ENCODE measurements at regions not wholly inside any gene's neighbourhood (a gene's known extent, or its start where the extent isn't known, plus 50 kb on each side); places are given as distances from the start of the nearest gene placed in this dataset.
A peak's percentile ranks its signal among the peaks of the same experiment; 100 is the strongest.

DNA sequence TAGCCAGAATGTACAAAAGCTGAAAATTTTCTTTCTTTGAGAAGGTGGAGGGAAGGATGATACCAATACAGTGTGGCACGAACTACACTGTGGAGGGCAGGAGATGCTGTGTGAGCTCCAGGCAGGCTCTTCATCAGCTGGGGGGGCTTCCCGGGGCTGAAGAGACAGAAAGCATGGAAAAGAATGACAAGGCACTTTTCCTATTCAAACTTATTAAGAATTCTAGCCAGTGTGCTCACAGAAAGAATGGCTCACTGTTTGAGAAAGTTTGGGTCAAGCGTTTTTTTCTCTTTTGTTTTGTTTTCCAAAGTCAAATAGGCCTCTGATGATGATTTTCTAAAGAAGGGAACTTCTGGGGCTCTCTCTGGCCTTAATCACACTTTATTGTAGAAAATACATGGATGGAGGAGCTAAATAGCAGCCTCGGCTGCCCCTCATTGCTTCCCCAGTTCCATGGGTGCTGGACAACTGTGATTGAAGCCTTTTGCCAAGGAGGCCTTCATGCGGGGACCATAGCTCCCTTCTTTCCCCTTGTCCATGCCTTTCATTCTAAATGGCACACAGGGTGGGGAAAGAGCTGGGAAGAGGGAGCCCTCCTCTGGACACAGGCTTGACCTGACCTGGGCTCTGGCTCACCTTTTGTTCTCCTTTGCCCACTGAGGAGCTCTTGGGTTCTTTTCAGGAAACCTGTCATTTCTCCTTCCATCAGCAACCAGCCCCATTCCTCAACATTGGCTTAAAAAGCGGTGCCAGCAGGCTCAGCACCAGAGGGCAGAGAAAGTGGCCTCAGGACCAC is 130.6 kb downstream of the TDRD15 start:
- no peak for DNase-seq

DNA sequence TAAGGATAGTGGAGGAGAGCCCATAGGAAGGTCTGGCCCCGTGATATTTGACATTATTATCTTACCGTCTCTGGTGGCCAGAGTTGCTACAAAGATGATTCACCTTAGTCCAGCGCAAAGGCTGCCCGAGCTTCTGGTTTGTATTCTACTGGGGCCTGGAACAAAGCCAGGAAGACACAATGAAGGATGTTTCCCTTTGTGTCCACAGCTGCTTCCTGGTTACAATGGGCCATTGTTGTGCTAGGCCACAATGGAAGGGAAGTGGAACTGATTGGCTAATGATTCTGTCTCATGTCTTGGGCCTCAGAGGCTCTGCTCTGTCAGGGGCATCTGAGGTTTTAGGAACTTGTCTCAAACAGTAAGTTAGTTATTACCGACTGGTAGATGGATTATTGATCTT is 132.2 kb downstream of the TDRD15 start:
- DNase-seq = peak; percentile 64

DNA sequence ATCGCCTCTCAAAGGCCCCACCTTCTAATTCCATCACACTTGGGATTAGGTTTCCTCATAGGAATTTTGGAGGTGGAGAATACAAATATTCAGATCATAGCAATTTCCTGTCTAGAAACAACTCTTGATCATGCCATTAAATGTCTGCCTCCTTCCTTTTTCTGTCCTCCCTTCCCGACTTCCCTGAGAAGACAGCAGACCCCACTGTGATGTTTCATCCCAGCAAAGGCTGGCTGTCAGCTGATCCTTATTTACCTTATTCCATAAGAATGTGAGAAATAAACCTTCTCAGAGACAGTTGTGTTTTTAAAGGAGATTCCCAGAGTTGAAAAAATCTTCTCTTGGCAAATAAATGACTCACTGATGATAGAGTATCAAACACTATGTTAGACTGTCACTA is 133.9 kb downstream of the TDRD15 start:
- DNase-seq = no peak

DNA sequence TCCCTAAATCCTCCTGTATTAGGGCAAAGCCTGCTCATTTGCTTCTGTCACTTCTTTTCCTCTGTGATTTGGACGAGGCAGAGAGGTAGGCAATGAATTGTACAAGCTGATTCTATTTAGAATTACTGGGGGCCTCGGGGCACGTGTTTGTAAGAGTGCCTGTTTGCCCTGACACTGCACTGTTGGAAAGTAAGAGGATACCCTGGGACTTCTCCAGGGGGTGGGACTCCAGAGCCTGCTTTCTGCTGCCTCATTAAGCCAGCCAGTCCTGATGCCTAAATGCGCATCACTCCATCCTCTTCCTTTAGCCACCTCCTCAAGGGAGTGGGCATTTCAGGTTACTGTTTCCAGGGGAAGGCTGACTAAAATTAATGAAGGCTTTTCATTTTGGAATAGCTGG is 134.3 kb downstream of the TDRD15 start:
- DNase-seq = no peak

DNA sequence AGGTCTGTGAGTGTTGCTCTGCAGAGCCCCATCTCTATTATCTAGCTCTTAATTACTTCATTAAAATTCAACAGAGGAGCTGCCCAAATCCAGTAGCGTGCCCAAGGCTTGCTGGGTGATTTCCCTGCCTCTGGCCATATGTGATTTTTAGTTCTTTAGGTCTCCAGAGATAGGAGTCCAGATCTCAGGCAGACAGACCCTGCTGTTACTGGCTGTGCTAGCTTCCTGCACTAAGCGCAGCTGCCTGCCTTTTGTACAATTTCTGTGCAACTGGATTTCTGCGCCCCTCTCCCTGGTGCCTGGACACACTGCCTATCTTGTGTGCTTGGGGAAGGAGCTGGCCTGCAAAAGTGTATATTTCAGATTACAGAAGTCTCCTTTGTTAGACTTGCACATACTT is 136.5 kb downstream of the TDRD15 start:
- DNase-seq = no peak

DNA sequence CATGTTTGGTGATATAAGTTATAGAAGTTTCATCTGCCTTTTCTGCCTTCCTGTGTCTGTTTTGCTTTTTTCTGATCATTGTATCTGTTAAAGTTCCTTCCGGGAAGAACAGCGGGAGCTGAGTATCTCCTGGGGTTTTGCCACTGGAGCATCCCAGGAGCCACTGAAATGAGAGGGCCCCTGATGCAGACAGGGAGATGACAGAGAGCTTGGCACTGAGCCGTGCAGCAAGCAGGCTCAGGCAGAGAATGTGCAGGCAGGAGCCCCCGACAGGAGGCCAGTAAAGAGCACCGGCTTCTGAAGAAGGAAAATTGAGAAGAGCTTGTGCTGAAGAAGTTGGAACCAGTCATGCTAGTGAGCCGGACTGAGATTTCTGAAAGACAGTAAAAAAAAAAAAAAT is 137.8 kb downstream of the TDRD15 start:
- DNase-seq = no peak

DNA sequence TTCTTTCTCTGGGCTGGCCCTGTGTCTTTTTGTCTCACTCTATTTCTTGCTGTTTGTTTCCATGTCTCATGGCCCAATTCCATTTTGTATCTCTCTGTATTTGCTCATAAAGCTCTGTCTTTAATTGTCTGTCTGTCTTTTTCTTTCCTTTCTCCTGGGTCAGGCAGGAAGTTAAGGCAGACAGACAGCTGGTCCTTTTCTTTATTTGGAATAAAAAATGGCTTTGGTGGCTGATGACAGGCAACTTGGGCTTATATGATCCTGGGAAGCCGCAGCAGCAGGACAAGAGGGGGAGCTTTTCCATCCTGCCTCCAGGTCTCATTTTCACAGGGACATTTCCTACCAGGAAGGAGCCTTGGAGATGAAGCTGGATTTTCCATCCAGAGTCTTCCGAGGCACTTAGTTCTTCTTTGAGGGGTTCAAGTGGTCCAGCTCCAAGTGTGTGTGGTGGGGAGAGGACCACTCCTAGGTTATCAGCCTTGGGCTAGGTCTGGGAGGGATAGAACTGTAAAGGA is 138.7 kb downstream of the TDRD15 start:
- no peak for DNase-seq

DNA sequence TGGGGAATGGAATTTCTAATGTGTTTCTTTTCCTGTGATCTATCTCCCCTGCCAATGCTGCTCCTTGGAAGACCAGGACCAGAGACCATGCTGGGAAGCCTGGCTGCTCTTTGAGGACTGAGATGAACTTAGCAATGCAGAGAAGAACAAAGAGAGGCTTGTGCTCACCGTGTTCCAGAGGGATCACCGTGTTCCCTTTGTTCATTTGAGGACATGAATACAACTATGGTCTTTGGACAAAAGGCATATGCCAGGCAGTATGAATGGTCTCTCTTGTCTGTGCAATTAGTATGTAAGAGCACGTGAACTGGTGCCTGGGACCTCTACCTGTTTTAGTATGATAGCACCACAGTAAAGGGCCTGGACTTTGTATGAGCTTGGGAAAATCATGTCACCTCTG is 139.9 kb downstream of the TDRD15 start:
- DNase-seq = no peak

DNA sequence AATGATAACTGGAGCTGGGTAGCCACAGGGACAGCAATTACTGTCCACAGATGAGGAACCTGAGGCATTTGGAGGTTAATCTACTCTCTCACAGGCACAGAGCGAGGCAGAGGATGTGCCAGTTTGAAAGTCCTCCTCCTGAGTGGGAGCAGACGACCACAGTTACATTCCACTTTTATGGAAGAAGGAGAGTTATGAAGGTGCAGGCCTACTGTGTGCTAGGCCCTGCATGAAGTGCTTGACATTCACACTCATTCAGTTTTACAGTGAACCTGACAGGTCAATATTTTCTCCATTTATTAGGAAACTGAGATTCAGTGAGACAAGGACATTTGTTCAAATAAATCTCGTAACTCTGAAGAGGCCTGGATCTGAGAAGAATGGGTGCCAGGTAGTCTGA is 142.0 kb downstream of the TDRD15 start:
- DNase-seq = no peak

DNA sequence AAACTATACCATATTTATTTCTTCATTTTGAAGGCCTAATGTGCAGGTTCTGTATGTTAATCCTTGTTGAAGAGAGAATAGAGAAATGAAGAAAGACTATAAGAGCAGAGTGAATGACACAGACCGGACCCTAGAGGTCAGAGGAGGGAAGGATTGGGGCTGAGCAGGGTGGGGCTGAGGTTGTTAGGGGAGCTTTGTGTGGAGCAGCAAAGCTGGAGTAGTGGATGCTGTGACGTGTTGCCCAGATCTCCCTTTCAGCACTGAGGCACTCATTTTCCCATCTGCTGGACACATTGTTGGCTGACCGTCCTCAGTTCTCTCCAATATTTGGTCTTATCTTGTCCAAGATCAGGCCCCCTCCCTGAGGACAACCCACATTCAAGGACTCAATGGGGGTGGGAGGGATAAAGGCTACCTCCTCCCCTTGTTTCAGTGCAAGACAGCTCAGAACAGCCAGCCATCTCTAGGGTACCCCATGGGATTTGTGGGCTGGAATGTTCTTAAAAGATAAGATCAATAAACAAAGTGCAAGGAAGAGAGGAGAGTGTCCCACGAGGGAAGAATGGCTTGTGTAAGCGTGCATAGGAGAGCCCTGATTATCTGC is 143.6 kb downstream of the TDRD15 start:
- no peak for DNase-seq

DNA sequence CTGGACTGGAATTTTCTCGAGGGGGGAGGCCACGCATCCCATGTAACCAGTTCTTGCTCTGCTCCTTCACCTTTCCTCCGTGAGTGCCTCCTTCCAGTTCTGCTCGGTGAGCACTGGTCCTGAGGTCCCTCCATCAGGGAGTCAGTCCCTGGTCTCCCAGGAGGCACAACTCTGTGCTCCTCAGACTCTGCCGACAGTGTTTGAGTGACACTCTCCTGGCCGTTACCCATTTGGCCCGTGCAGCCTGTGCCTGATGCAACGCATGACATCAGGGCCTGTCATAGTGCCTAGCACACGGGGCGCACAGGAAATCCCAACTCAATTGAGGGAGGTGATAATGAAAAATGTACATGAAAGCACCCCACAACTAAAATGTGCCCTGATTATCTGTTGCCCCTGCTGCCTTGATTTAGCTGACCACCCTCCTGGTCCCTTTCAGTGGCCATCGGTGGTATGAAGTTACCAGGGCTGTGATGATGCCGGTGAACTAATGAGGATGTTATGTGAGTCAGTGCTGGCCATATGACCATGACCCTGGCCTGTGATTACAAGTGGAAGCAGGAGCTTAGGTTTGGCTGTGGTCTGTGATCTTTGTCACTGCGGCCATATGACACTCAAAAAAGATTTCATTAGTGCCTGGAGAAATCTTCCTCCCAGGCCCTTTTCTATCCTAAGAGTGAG is 144.6 kb downstream of the TDRD15 start:
- no peak for DNase-seq

DNA sequence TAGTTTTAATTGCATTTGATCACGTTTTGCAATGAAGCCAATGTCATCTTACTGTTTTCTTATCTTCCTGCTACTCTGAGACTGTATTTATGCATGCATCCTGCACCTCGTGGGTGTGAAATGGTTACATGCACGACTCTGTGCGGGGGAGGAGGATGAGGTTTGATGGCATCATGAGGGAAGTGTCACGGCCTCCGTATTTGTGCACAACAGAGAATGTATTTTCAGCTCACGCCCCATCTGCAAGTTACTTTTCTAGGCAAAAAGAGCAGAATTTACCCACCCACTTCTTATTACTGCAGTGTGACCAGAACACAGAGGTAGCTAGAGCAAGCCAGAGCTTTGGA is 145.1 kb downstream of the TDRD15 start:
- no peak for DNase-seq

DNA sequence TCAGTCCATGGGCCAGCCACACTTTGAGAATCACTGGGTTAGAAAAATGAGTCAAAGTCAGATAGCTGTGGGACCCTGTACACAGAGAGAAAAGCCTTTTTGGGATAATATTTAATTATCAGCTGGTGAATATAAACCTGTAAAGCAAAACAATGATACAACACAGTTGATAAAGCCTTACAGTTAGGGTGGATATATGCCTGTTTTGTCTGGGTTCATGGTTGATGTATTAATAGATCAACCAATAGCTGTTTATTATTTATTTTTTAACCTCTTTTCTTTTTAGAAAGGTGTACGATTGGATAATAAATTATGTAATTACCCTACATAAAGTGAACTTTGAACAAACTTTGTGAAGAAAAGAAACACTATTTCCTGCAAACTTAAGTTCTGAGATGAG is 145.6 kb downstream of the TDRD15 start:
- no peak for DNase-seq

DNA sequence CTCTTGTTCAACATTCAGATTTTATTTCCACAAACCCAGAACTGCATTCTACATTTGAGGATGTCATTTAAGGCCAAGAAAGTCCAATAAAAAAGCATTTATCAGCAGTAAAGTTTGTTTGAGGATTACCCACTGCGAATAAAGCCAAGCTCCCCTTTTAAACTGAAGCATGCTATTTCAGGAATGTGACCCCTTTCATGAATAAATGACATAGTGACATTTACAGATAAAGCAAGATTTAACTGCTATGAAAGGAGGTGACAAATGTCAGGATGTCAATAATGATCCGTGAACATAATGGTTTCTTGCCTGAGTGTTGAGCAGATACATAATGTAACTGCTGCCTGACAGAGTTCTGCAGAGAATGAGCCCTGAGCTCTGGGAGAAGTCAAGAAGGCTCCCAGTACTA is 146.3 kb downstream of the TDRD15 start:
- no peak for DNase-seq

DNA sequence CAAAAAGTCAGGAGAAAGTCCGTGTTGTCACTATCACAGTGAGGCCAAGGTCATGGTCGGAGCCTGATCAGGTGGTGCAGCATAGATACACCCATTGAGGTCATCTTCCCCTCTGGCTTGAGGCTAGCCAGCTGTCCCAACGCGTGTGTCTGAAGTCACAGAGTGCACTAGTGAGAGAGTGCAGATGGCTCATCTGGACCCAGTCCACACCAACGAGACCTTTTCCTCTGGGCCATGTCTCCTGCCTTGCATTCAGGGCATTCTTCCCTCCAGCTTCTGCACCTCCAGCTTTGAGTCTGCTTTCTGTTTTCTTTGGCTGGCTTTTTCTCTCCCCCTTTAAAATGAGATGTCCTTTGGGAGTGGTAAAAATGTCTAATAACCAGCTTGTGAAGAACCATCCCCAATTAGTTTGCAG is 146.9 kb downstream of the TDRD15 start:
- DNase-seq = peak; percentile 46

DNA sequence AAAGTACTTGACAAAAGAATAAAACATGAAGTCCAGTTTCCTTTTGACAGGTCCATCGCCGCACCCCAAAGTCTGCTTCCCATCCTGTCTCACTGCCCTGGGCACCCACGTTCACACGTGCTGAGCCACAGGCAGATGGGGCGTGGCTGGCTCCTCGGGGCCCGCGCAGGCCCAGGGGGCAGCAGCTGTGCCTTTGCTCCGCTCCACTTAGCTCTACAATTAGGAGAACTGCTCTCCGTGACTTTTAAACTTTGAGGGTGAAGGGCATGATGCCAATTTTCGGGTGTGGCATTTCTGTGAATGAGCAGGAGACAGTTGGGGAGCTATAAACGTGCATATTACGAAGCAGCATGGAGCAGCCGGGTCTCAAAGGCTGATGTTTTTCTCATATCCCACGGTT is 152.4 kb downstream of the TDRD15 start:
- DNase-seq = no peak

DNA sequence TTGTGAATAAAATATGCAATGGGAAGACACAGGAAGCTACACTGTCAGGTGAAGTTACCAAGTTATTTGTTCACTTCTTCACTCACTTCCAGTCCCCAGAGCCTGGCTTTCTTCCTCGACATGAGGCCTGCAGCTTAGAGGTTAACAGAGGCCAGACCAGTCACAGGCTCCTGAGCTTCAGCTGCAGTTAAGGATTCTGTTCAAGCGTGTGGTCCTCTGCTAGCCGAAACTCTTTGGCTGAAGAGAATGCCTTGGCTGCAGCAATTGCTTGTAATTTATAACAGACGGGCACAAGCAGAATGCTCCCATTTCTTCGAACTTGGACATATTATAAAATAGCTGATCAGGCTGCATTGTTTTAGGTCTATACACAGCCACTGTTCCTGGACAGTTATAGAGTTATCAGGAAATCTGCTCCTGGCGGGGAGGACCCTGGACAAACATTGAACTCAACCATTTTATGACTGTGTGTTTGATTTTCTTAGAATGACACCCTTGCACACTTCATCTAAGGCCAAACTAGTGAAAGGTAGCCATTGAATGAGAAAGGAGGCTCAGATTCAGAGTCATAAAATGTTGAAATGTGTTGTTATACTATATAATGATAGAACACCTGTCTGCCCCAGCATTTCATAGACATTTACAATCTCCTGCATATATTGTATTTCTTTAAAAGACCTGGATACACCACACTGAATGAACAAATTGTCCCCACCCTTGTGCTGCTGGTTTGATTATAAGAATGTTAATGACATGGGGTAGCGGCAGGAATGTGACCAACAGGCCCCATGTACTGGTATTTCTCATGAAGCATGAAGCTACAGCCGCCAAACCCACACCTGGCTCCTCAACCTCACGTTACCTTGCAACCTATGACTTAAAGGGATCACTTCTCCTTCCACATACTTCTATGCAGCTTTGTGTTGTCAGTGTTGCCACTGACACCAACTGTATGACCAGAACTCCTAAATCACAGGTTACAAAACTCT is 153.6 kb downstream of the TDRD15 start:
- DNase-seq = no peak

DNA sequence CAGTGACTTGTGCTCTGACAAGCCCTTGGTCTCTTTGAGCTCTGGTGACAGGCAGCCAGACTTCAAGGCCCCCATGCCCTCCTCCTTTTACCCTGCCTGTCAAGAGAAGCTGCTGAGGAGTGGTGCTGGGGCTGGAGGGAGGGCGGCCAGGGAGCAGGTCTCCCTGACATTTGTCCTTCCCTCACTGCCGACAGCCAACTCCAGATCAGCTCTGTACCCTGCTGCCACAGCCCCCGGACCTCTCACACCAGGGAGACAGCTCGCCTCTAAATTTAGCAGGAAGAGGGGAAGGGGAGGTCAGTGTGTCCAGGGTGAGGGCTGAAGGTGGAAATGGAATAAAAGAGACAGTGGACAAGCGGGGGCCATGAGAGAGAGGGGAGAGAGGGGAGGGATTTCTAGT is 155.8 kb downstream of the TDRD15 start:
- no peak for DNase-seq

DNA sequence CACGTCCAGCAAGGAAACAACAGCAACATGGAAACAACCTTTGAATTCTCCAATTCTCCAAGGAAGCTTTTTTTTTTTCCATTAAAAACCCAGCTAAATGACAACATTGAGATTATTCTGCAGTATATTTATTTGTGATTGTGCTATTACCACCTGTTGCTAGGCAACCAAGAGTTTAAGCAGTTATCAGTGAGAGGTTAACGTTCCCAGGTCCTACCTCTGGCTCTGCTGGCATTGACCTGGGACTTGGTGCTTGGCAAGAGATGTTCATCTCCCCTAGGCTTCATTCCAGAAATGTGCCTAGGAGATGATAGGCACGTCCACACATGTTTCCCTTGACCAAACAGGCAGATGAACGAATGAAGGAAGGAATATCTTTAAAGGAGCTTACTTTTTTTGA is 157.0 kb downstream of the TDRD15 start:
- DNase-seq = no peak

DNA sequence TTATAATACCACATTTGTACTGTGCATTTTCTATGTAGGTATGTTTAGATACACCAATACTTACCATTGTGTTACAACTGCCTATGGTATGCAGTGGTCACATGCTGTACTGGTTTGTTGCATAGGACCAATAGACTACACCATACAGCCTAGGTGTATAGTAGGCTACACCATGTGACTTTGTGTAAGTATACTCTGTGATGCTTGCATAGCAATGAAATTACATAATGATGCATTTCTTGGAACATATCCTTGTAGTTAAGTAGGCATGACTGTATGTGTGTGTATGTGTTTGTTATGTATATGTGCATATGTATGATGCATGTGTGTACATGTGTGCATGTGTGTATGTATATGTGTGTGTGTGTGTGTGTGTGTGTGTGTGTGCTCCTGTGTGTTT is 157.6 kb downstream of the TDRD15 start:
- DNase-seq = no peak

DNA sequence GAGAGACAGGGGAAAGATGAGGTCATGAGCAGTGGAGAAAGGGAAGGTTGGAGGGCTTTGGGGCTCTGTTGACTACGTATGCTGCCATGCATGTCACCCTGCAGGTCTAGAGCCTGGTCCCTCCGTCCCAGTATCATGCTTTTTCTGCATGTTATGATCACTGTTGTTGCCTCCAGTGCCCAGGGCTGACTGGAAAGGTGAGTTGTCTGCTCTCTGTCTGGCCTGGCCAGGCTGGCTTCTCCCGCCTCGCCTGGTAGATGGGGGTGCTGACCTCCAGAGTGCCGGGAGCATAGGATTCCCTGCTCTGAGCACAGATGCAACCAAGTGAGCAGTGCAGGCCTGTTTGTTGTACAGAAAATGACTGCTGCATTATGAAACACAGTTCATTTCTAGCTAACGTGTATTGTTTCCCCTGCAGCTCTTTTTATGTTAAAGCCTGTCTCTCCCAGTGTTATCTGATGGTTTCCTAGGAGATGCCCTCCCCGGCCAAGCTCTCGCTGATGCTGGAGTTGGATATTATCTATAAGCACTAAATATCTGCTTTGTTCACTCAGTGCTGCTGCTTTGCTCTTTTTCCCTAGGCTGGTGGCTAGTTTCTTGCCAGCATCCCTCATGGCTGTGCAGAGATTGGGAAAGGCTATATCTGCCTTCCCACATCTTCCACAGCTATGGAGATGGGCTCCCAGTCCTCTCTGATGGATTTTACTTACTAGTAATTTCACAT is 158.2 kb downstream of the TDRD15 start:
- DNase-seq = no peak

DNA sequence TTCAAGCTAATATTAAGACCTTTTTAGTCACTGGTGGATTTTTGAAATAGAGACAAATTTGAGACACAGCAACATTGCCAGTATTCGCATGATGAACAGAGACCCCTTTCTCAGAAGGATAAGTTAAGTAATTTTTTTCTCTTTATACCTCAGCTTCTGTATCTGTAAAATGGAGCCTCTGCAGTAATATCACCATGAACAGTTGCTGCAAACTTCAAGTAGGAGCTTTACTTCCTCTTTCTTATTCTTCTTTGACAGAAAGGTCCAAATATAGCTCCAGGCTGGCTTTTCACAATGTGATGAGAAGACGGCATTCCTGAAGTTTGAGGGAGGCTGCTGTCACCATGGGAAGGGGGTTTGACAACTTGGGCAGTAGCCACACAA is 158.7 kb downstream of the TDRD15 start:
- no peak for DNase-seq

Measured in femur (tissue), 1 donor.